Endothelial cell of umbilical vein (primary cell): ENCODE measurements at regions not wholly inside any gene's neighbourhood (a gene's known extent, or its start where the extent isn't known, plus 50 kb on each side); places are given as distances from the start of the nearest gene placed in this dataset.

ENCODE experiments used
- BruUV-seq: library from RNA; stranded (reverse); fragments of 400-500 nt; replicated peaks from 2 replicates; lab custom pipeline; 2021; lab: Mats Ljungman, UMichigan
- CTCF ChIA-PET: fragments of 300-600, 350-600 bp; sonication (Branson Sonifier 250); formaldehyde crosslinking; loops from one replicate; lab custom pipeline; 2021; ENCODE audit warnings: antibody characterized with exemption, inconsistent platforms; lab: Charles Lee
- POLR2A ChIA-PET: fragments of 300-600, 350-600 bp; sonication (Branson Sonifier 250); formaldehyde crosslinking; loops from one replicate; lab custom pipeline; 2021; ENCODE audit warnings: antibody characterized with exemption, inconsistent platforms; lab: Charles Lee
- DNase-seq: peaks from one replicate; pipeline ENCODE4 v3.0.0-alpha.2; 2011; ENCODE audit warnings: low read depth, low spot score
- FAIRE-seq: peaks from 2 replicates; lab custom pipeline; 2011; peaks lifted over from hg19 to GRCh38; lab: Jason Lieb, UNC
- H2AFZ ChIP-seq: 2 replicates; pipeline ENCODE4 v1.6.0; 2012; ENCODE audit warnings: low read depth, low read length, control low read depth, inconsistent platforms
- H3K27ac ChIP-seq: 2 replicates; pipeline ENCODE4 v1.5.1; 2011; ENCODE audit warnings: low read depth, mild to moderate bottlenecking, control low read depth, low read length, moderate library complexity; ENCODE audit not compliant: insufficient read depth
- H3K27me3 ChIP-seq, 2 experiments: 2 replicates each; pipeline versions ENCODE4 v1.6.0 to v1.6.1; 2011; ENCODE audit warnings: low read length in 2 of 2, mixed read lengths in 1 of 2; ENCODE audit not compliant: control insufficient read depth in 2 of 2, insufficient read depth in 2 of 2
- H3K36me3 ChIP-seq, 2 experiments: 2 replicates in 1 of 2; 3 replicates in 1 of 2; pipeline ENCODE4 v1.5.1; 2011; ENCODE audit warnings: low read length in 2 of 2, mild to moderate bottlenecking in 1 of 2, moderate library complexity in 1 of 2; ENCODE audit not compliant: control insufficient read depth in 2 of 2, insufficient read depth in 2 of 2; ENCODE audit errors: extremely low read depth in 1 of 2
- H3K4me1 ChIP-seq: 3 replicates; pipeline ENCODE4 v1.5.1; 2011; ENCODE audit warnings: mild to moderate bottlenecking, low read length; ENCODE audit not compliant: control insufficient read depth, insufficient read depth; ENCODE audit errors: extremely low read depth
- H3K4me2 ChIP-seq: 2 replicates; pipeline ENCODE4 v1.6.1; 2011; ENCODE audit warnings: low read length, control low read depth, mixed read lengths; ENCODE audit not compliant: insufficient read depth
- H3K4me3 ChIP-seq, 3 experiments: fragments of 200-600 bp in 1 of 3; sonication (generic), shearing (Covaris generic) in 1 of 3; replicated peaks in 1 of 3; 2 replicates each; pipeline ENCODE4 v1.5.1; 2011 to 2016; ENCODE audit warnings: control low read depth in 3 of 3, low read length in 3 of 3, mild to moderate bottlenecking in 2 of 3, inconsistent platforms in 1 of 3, low read depth in 1 of 3, moderate library complexity in 1 of 3; ENCODE audit not compliant: insufficient read depth in 1 of 3
- H3K79me2 ChIP-seq: 2 replicates; pipeline ENCODE4 v1.6.0; 2012; ENCODE audit warnings: low read length, inconsistent platforms; ENCODE audit not compliant: control insufficient read depth, insufficient read depth
- H3K9ac ChIP-seq: replicated peaks from 2 replicates; pipeline ENCODE3; 2011; ENCODE audit warnings: low read length, control low read depth; ENCODE audit not compliant: insufficient read depth; ENCODE audit errors: extremely low read depth
- H3K9me1 ChIP-seq: replicated peaks from 3 replicates; pipeline ENCODE4 v1.6.0; 2011; ENCODE audit warnings: mild to moderate bottlenecking, low read length; ENCODE audit not compliant: control insufficient read depth, insufficient read depth; ENCODE audit errors: extremely low read depth
- H3K9me3 ChIP-seq: replicated peaks from 2 replicates; pipeline ENCODE4 v1.5.1; 2012; ENCODE audit warnings: low read length, inconsistent platforms; ENCODE audit not compliant: control insufficient read depth, insufficient read depth
- H4K20me1 ChIP-seq: replicated peaks from 2 replicates; pipeline ENCODE3; 2011; ENCODE audit warnings: mild to moderate bottlenecking, low read length; ENCODE audit not compliant: control insufficient read depth, insufficient read depth; ENCODE audit errors: extremely low read depth
- CTCF ChIP-seq, 2 donors: IDR thresholded peaks; 1 replicate in 1 of 2; 2 replicates in 1 of 2; pipeline ENCODE4 v1.5.1; 2011; ENCODE audit warnings: low read length in 2 of 2, mild to moderate bottlenecking in 2 of 2, moderate library complexity in 2 of 2, control low read depth in 1 of 2, inconsistent platforms in 1 of 2, low read depth in 1 of 2; ENCODE audit not compliant: insufficient read depth in 1 of 2; ENCODE audit errors: extremely low read depth in 1 of 2
- EZH2 ChIP-seq: IDR thresholded peaks from 2 replicates; pipeline ENCODE4 v1.6.1; 2012; ENCODE audit warnings: borderline replicate concordance, low read depth, mild to moderate bottlenecking, moderate library complexity, low read length, inconsistent platforms; ENCODE audit not compliant: severe bottlenecking
- FOS ChIP-seq: IDR thresholded peaks from 2 replicates; pipeline ENCODE4 v1.6.1; 2011; ENCODE audit warnings: mild to moderate bottlenecking, low read length, moderate library complexity, borderline replicate concordance; ENCODE audit not compliant: insufficient read depth
- GATA2 ChIP-seq: IDR thresholded peaks from 2 replicates; pipeline ENCODE4 v1.7.0; 2011; ENCODE audit warnings: low read depth, mild to moderate bottlenecking, moderate library complexity, mixed read lengths, low read length; ENCODE audit not compliant: insufficient read length, insufficient read depth
- JUN ChIP-seq: IDR thresholded peaks from 2 replicates; pipeline ENCODE4 v1.6.1; 2011; ENCODE audit warnings: borderline replicate concordance, low read depth; ENCODE audit not compliant: insufficient read length, insufficient read depth
- MAX ChIP-seq: IDR thresholded peaks from 2 replicates; pipeline ENCODE4 v1.6.1; 2011; ENCODE audit not compliant: insufficient read depth, insufficient read length
- MYC ChIP-seq: IDR thresholded peaks from one replicate; pipeline ENCODE4 v1.6.1; 2011; ENCODE audit warnings: mild to moderate bottlenecking, low read depth, low read length
- POLR2A ChIP-seq: IDR thresholded peaks from 2 replicates; pipeline ENCODE4 v1.6.1; 2012; ENCODE audit warnings: low read depth, mild to moderate bottlenecking, control low read depth, low read length
- POLR2AphosphoS5 ChIP-seq: IDR thresholded peaks from 2 replicates; pipeline ENCODE4 v1.6.1; 2012; ENCODE audit warnings: low read depth, mild to moderate bottlenecking, control low read depth, low read length, moderate library complexity; ENCODE audit not compliant: insufficient read depth
- dilution Hi-C: fragments of 300-500 bp; cut with MboI; formaldehyde crosslinking; loops from one replicate; pipeline ENCODE4 v1.15.0; 2019; ENCODE audit warnings: low sequenced_read_pairs; ENCODE audit not compliant: extremely low pct_ligation_motif_present
- intact Hi-C: fragments of 100-400 bp; cut with micrococcal nuclease; formaldehyde crosslinking; loops from one replicate; pipeline ENCODE4 v1.10.0; 2022

- no TSS peak for BruUV-seq
- no peaks in the 10 kb centered on the region for H4K20me1 ChIP-seq
- TF ChIP-seq GATA2 (no peak), FOS (no peak), CTCF (IDR thresholded peaks at IDR 0.05; ENCODE audit: extremely low read depth in 1 of 2, insufficient read depth in 1 of 2, low read depth in 1 of 2, low read length in 2 of 2) (no peak), POLR2A (no peak), POLR2AphosphoS5 (no peak), MYC (no peak), EZH2 (no peak), MAX (no peak), JUN (no peak)
- no peaks in the 10 kb centered on the region for H3K9me3 ChIP-seq
- H3K9ac ChIP-seq: no peak overlapping the region
- ChIA-PET POLR2A (no interaction called here), CTCF (no interaction called here)
- DNase-seq: no peak
- H3K4me3 ChIP-seq: no peak overlapping the region
- no peaks in the 10 kb centered on the region for H3K79me2 ChIP-seq
- dilution Hi-C loops: no loop called here
- no peak overlapping the region for H2AFZ ChIP-seq
- H3K9me1 ChIP-seq: no peaks in the 10 kb centered on the region
- H3K4me2 ChIP-seq: no peak overlapping the region
- H3K27me3 ChIP-seq: no peaks in the 10 kb centered on the region
- no peaks in the 10 kb centered on the region for H3K36me3 ChIP-seq
- H3K27ac ChIP-seq: no peak overlapping the region
- no peak for FAIRE-seq
- no peaks in the 10 kb centered on the region for H3K4me1 ChIP-seq
- intact Hi-C loops: no loop called here
Observed at GRCh38 chr13:99806671-99807070, 164.9 kb downstream of the ZIC5 start.
